ENCODE measurements at regions not wholly inside any gene's neighbourhood (a gene's known extent, or its start where the extent isn't known, plus 50 kb on each side); places are given as distances from the start of the nearest gene placed in this dataset.

- no peak overlapping the region for H3K9ac ChIP-seq (ENCODE audit: low read depth, low read length)
- H3K79me2 ChIP-seq (ENCODE audit: insufficient read depth, low read length), result no peaks in the 10 kb centered on the region
- peaks cover 4% of the 10 kb centered on the region for H3K27me3 ChIP-seq (ENCODE audit: insufficient read depth, low read length, poor library complexity)
- DNase-seq, result no peak
- H2AFZ ChIP-seq (ENCODE audit: low read depth, low read length), result no peak overlapping the region
- H3K27ac ChIP-seq (ENCODE audit: low read length), result no peak overlapping the region
- H3K9me3 ChIP-seq (ENCODE audit: insufficient read depth, low read length, severe bottlenecking), result no peaks in the 10 kb centered on the region
- no peak overlapping the region for H3K4me3 ChIP-seq (ENCODE audit: low read depth in 1 of 2, low read length in 2 of 2)
- no peaks in the 10 kb centered on the region for H3K36me3 ChIP-seq (ENCODE audit: insufficient read depth, low read length)
- no peak for ATAC-seq (ENCODE audit: insufficient read depth, low read depth)
- no peaks in the 10 kb centered on the region for H3K4me1 ChIP-seq (ENCODE audit: insufficient read depth, low read length)
- TF ChIP-seq CTCF (IDR thresholded peaks at IDR 0.05; ENCODE audit: borderline replicate concordance, extremely low read depth, low read length, poor library complexity, severe bottlenecking), result no peak
- no peak for TF ChIP-seq EZH2 (IDR thresholded peaks at IDR 0.05; ENCODE audit: borderline replicate concordance, low read depth, low read length, severe bottlenecking)
- no peak overlapping the region for H3K4me2 ChIP-seq (ENCODE audit: insufficient read depth, low read length)
- H4K20me1 ChIP-seq (ENCODE audit: insufficient read depth, low read length), result no peaks in the 10 kb centered on the region
Measured at GRCh38 chr18:47680488-47680887, 250.0 kb downstream of the SMAD2 start.

- TF ChIP-seq EZH2 (IDR thresholded peaks at IDR 0.05; ENCODE audit: borderline replicate concordance, low read depth, low read length, severe bottlenecking), result no peak
- no peak for TF ChIP-seq CTCF (IDR thresholded peaks at IDR 0.05; ENCODE audit: borderline replicate concordance, extremely low read depth, low read length, poor library complexity, severe bottlenecking)
- no peak for DNase-seq
- Histone ChIP-seq H3K36me3 (ENCODE audit: insufficient read depth, low read length) (no peaks in the 10 kb centered on the region), H4K20me1 (ENCODE audit: insufficient read depth, low read length) (no peaks in the 10 kb centered on the region), H2AFZ (ENCODE audit: low read depth, low read length) (no peak overlapping the region), H3K27ac (ENCODE audit: low read length) (no peak overlapping the region), H3K4me1 (ENCODE audit: insufficient read depth, low read length) (no peaks in the 10 kb centered on the region), H3K4me3 (ENCODE audit: low read depth in 1 of 2, low read length in 2 of 2) (no peak overlapping the region), H3K9me3 (ENCODE audit: insufficient read depth, low read length, severe bottlenecking) (no peaks in the 10 kb centered on the region), H3K79me2 (ENCODE audit: insufficient read depth, low read length) (no peaks in the 10 kb centered on the region), H3K4me2 (ENCODE audit: insufficient read depth, low read length) (no peak overlapping the region), H3K27me3 (ENCODE audit: insufficient read depth, low read length, poor library complexity) (peaks cover 4% of the 10 kb centered on the region), H3K9ac (ENCODE audit: low read depth, low read length) (no peak overlapping the region)
- no peak for ATAC-seq (ENCODE audit: insufficient read depth, low read depth)
Measured at GRCh38 chr18:47679864-47680263, 250.6 kb downstream of the SMAD2 start.

GRCh38 chr18:47677952-47678351 is 252.5 kb downstream of the SMAD2 start:
- no peak for ATAC-seq (ENCODE audit: insufficient read depth, low read depth)
- no peaks in the 10 kb centered on the region for H3K4me1 ChIP-seq (ENCODE audit: insufficient read depth, low read length)
- no peaks in the 10 kb centered on the region for H4K20me1 ChIP-seq (ENCODE audit: insufficient read depth, low read length)
- H3K4me3 ChIP-seq (ENCODE audit: low read depth in 1 of 2, low read length in 2 of 2), result no peak overlapping the region
- no peak overlapping the region for H3K9ac ChIP-seq (ENCODE audit: low read depth, low read length)
- no peak overlapping the region for H3K27ac ChIP-seq (ENCODE audit: low read length)
- H3K9me3 ChIP-seq (ENCODE audit: insufficient read depth, low read length, severe bottlenecking), result no peaks in the 10 kb centered on the region
- DNase-seq, result no peak
- H2AFZ ChIP-seq (ENCODE audit: low read depth, low read length), result no peak overlapping the region
- TF ChIP-seq EZH2 (IDR thresholded peaks at IDR 0.05; ENCODE audit: borderline replicate concordance, low read depth, low read length, severe bottlenecking) (no peak), CTCF (IDR thresholded peaks at IDR 0.05; ENCODE audit: borderline replicate concordance, extremely low read depth, low read length, poor library complexity, severe bottlenecking) (no peak)
- H3K27me3 ChIP-seq (ENCODE audit: insufficient read depth, low read length, poor library complexity), result peaks cover 4% of the 10 kb centered on the region
- H3K36me3 ChIP-seq (ENCODE audit: insufficient read depth, low read length), result no peaks in the 10 kb centered on the region
- no peaks in the 10 kb centered on the region for H3K79me2 ChIP-seq (ENCODE audit: insufficient read depth, low read length)
- H3K4me2 ChIP-seq (ENCODE audit: insufficient read depth, low read length), result no peak overlapping the region

- no peaks in the 10 kb centered on the region for H3K79me2 ChIP-seq (ENCODE audit: insufficient read depth, low read length)
- no peak for ATAC-seq (ENCODE audit: insufficient read depth, low read depth)
Measured at GRCh38 chr18:47669815-47670214, 260.6 kb downstream of the SMAD2 start.

More at GRCh38 chr18:47669815-47670214, 260.6 kb downstream of the SMAD2 start:
- no peak overlapping the region for H3K4me2 ChIP-seq (ENCODE audit: insufficient read depth, low read length)
- no peak overlapping the region for H3K4me3 ChIP-seq (ENCODE audit: low read depth in 1 of 2, low read length in 2 of 2)
- peaks cover 13% of the 10 kb centered on the region for H3K27me3 ChIP-seq (ENCODE audit: insufficient read depth, low read length, poor library complexity)
- H2AFZ ChIP-seq (ENCODE audit: low read depth, low read length), result no peak overlapping the region
- H3K4me1 ChIP-seq (ENCODE audit: insufficient read depth, low read length), result no peaks in the 10 kb centered on the region
- H3K27ac ChIP-seq (ENCODE audit: low read length), result no peak overlapping the region
- H3K36me3 ChIP-seq (ENCODE audit: insufficient read depth, low read length), result no peaks in the 10 kb centered on the region
- TF ChIP-seq CTCF (IDR thresholded peaks at IDR 0.05; ENCODE audit: borderline replicate concordance, extremely low read depth, low read length, poor library complexity, severe bottlenecking), result no peak
- no peak for TF ChIP-seq EZH2 (IDR thresholded peaks at IDR 0.05; ENCODE audit: borderline replicate concordance, low read depth, low read length, severe bottlenecking)
- no peaks in the 10 kb centered on the region for H3K9me3 ChIP-seq (ENCODE audit: insufficient read depth, low read length, severe bottlenecking)
- H3K9ac ChIP-seq (ENCODE audit: low read depth, low read length), result no peak overlapping the region
- DNase-seq, result no peak
- H4K20me1 ChIP-seq (ENCODE audit: insufficient read depth, low read length), result no peaks in the 10 kb centered on the region

All from DND-41 (cell line).